ENCODE measurements at regions not wholly inside any gene's neighbourhood (a gene's known extent, or its start where the extent isn't known, plus 50 kb on each side); places are given as distances from the start of the nearest gene placed in this dataset.

- Histone ChIP-seq H3K4me2 (ENCODE audit: low read length) (no peak overlapping the region), H2AFZ (ENCODE audit: low read depth, low read length) (no peak overlapping the region)
These were observed 150.9 kb downstream of the IMPG2 start for GRCh38 chr3:101169516-101169915.

GRCh38 chr3:101167376-101167775 is 153.0 kb downstream of the IMPG2 start:
- no peak overlapping the region for H3K27ac ChIP-seq (ENCODE audit: low read length)
- H3K27me3 ChIP-seq (ENCODE audit: low read depth, low read length), result no peaks in the 10 kb centered on the region
- no peak overlapping the region for H2AFZ ChIP-seq (ENCODE audit: low read depth, low read length)
- peaks cover 5% of the 10 kb centered on the region; the same call in 1 of the 2 replicates for H3K4me1 ChIP-seq (ENCODE audit: low read length)
- no peaks in the 10 kb centered on the region for H4K20me1 ChIP-seq (ENCODE audit: insufficient read depth, low read length)
- TF ChIP-seq CTCF (IDR thresholded peaks at IDR 0.05; ENCODE audit: low read depth, low read length) (no peak), EZH2phosphoT487 (IDR thresholded peaks at IDR 0.05; ENCODE audit: low read depth) (no peak)
- no peak overlapping the region for H3K9ac ChIP-seq (ENCODE audit: low read length)
- H3K9me3 ChIP-seq (ENCODE audit: insufficient read depth, low read length), result no peaks in the 10 kb centered on the region
- no peaks in the 10 kb centered on the region for H3K36me3 ChIP-seq (replicated peaks; ENCODE audit: low read depth, low read length)
- no peak overlapping the region for H3K4me3 ChIP-seq (ENCODE audit: low read length)
- no peaks in the 10 kb centered on the region for H3K79me2 ChIP-seq (ENCODE audit: low read length)
- no peak overlapping the region for H3K4me2 ChIP-seq (ENCODE audit: low read length)

More at GRCh38 chr3:101169516-101169915, 150.9 kb downstream of the IMPG2 start:
- H3K27ac ChIP-seq (ENCODE audit: low read length), result no peak overlapping the region
- no peaks in the 10 kb centered on the region for H3K79me2 ChIP-seq (ENCODE audit: low read length)
- no peaks in the 10 kb centered on the region for H3K36me3 ChIP-seq (replicated peaks; ENCODE audit: low read depth, low read length)
- no peaks in the 10 kb centered on the region for H4K20me1 ChIP-seq (ENCODE audit: insufficient read depth, low read length)
- H3K9ac ChIP-seq (ENCODE audit: low read length), result no peak overlapping the region
- no peaks in the 10 kb centered on the region for H3K27me3 ChIP-seq (ENCODE audit: low read depth, low read length)
- H3K4me3 ChIP-seq (ENCODE audit: low read length), result no peak overlapping the region
- no peaks in the 10 kb centered on the region for H3K9me3 ChIP-seq (ENCODE audit: insufficient read depth, low read length)
- TF ChIP-seq CTCF (IDR thresholded peaks at IDR 0.05; ENCODE audit: low read depth, low read length), result no peak
- no peak for TF ChIP-seq EZH2phosphoT487 (IDR thresholded peaks at IDR 0.05; ENCODE audit: low read depth)
- peaks cover 5% of the 10 kb centered on the region; the same call in 1 of the 2 replicates for H3K4me1 ChIP-seq (ENCODE audit: low read length)

GRCh38 chr3:101166150-101166549 is 154.2 kb downstream of the IMPG2 start:
- Histone ChIP-seq H3K36me3 (replicated peaks; ENCODE audit: low read depth, low read length) (no peaks in the 10 kb centered on the region), H3K27ac (ENCODE audit: low read length) (no peak overlapping the region)

GRCh38 chr3:101163554-101163953 is 156.8 kb downstream of the IMPG2 start:
- H3K36me3 ChIP-seq (replicated peaks; ENCODE audit: low read depth, low read length), result no peaks in the 10 kb centered on the region
- H3K4me2 ChIP-seq (ENCODE audit: low read length), result no peak overlapping the region
- no peak overlapping the region for H3K4me3 ChIP-seq (ENCODE audit: low read length)
- no peaks in the 10 kb centered on the region for H3K9me3 ChIP-seq (ENCODE audit: insufficient read depth, low read length)
- TF ChIP-seq CTCF (IDR thresholded peaks at IDR 0.05; ENCODE audit: low read depth, low read length) (no peak), EZH2phosphoT487 (IDR thresholded peaks at IDR 0.05; ENCODE audit: low read depth) (no peak)
- H3K79me2 ChIP-seq (ENCODE audit: low read length), result no peaks in the 10 kb centered on the region
- H3K27ac ChIP-seq (ENCODE audit: low read length), result no peak overlapping the region
- H3K27me3 ChIP-seq (ENCODE audit: low read depth, low read length), result no peaks in the 10 kb centered on the region
- peaks cover 5% of the 10 kb centered on the region; the same call in 1 of the 2 replicates for H3K4me1 ChIP-seq (ENCODE audit: low read length)
- no peak overlapping the region for H3K9ac ChIP-seq (ENCODE audit: low read length)
- no peak overlapping the region for H2AFZ ChIP-seq (ENCODE audit: low read depth, low read length)
- no peaks in the 10 kb centered on the region for H4K20me1 ChIP-seq (ENCODE audit: insufficient read depth, low read length)

More at GRCh38 chr3:101166150-101166549, 154.2 kb downstream of the IMPG2 start:
- no peak overlapping the region for H3K4me3 ChIP-seq (ENCODE audit: low read length)
- H3K79me2 ChIP-seq (ENCODE audit: low read length), result no peaks in the 10 kb centered on the region
- no peak overlapping the region for H2AFZ ChIP-seq (ENCODE audit: low read depth, low read length)
- H3K27me3 ChIP-seq (ENCODE audit: low read depth, low read length), result no peaks in the 10 kb centered on the region
- no peaks in the 10 kb centered on the region for H3K9me3 ChIP-seq (ENCODE audit: insufficient read depth, low read length)
- H3K4me1 ChIP-seq (ENCODE audit: low read length), result peaks cover 5% of the 10 kb centered on the region; the same call in 1 of the 2 replicates
- no peak overlapping the region for H3K9ac ChIP-seq (ENCODE audit: low read length)
- no peak for TF ChIP-seq EZH2phosphoT487 (IDR thresholded peaks at IDR 0.05; ENCODE audit: low read depth)
- no peak for TF ChIP-seq CTCF (IDR thresholded peaks at IDR 0.05; ENCODE audit: low read depth, low read length)
- no peak overlapping the region for H3K4me2 ChIP-seq (ENCODE audit: low read length)
- H4K20me1 ChIP-seq (ENCODE audit: insufficient read depth, low read length), result no peaks in the 10 kb centered on the region

Data from OCI-LY3 (cell line).